Astrocyte (in vitro differentiated cells and primary cell): ENCODE measurements at regions not wholly inside any gene's neighbourhood (a gene's known extent, or its start where the extent isn't known, plus 50 kb on each side); places are given as distances from the start of the nearest gene placed in this dataset.
"Not testable (repeated sequence)": the region's sequence is repeated elsewhere in the genome, so short reads cannot be mapped to it uniquely, and the experiment has no call there.

Source experiments
- EZH2 ChIP-seq: IDR thresholded peaks from 2 replicates; pipeline ENCODE4 v1.6.1; 2012; ENCODE audit warnings: mild to moderate bottlenecking, low read length, inconsistent platforms; ENCODE audit not compliant: insufficient read depth
- TF ChIP-seq, protein P1 (sequence below): IDR thresholded peaks from 2 replicates; pipeline ENCODE4 v1.5.1; 2011; ENCODE audit warnings: low read depth, mild to moderate bottlenecking, inconsistent platforms, low read length, moderate library complexity; ENCODE audit not compliant: insufficient read depth

DNA sequence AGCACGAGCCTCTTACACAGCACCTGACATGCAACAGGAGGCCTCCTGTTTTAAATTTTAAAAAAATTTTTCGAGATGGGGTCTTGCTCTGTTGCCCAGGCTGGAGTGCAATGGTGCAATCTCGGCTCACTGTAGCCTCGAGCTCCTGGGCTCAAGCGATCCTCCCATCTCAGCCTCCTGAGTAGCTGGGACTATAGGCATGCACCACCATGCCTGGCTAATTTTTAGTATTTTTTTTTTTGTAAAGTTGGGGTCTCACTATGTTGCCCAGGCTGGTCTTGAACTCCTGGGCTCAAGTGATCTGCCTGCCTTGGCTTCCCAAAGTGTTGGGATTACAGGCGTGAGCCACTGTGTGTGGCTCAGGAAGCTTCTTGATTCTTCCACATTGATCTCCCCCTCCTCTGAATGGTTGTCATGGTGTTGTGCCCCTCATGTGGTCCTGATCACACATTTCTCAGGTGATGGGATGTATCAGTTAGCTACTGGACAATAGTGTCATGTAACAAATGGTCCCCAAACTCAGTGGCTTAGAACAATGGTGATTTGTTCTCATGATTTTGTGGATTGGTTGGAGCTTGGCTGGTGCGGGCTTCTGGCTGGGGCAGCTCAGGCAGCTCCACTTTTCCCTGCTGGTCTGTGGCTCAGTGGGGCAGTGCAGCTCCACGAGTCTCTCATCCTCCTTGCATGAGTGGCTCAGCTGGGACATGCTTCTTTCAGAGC, 81.0 kb downstream of the RPS6KA4 start:
- TF ChIP-seq, protein P1, sequence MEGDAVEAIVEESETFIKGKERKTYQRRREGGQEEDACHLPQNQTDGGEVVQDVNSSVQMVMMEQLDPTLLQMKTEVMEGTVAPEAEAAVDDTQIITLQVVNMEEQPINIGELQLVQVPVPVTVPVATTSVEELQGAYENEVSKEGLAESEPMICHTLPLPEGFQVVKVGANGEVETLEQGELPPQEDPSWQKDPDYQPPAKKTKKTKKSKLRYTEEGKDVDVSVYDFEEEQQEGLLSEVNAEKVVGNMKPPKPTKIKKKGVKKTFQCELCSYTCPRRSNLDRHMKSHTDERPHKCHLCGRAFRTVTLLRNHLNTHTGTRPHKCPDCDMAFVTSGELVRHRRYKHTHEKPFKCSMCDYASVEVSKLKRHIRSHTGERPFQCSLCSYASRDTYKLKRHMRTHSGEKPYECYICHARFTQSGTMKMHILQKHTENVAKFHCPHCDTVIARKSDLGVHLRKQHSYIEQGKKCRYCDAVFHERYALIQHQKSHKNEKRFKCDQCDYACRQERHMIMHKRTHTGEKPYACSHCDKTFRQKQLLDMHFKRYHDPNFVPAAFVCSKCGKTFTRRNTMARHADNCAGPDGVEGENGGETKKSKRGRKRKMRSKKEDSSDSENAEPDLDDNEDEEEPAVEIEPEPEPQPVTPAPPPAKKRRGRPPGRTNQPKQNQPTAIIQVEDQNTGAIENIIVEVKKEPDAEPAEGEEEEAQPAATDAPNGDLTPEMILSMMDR, result not testable (repeated sequence)
- TF ChIP-seq EZH2, result not testable (repeated sequence)
